GM23338 (cell line): ENCODE measurements at regions not wholly inside any gene's neighbourhood (a gene's known extent, or its start where the extent isn't known, plus 50 kb on each side); places are given as distances from the start of the nearest gene placed in this dataset.

ENCODE experiments used
- ATAC-seq: fragments of 200-7000 bp; cut with Tn5 transposase; 3 replicates; pipeline ENCODE4 v1.9.1; 2020
- DNase-seq: peaks from one replicate; pipeline ENCODE4 v3.0.0-alpha.2; 2015; ENCODE audit warnings: low spot score
- H2AFZ ChIP-seq: fragments of 200-600 bp; sonication (generic); 2 replicates; pipeline ENCODE4 v1.8.0; 2016; ENCODE audit warnings: antibody characterized with exemption, mild to moderate bottlenecking, moderate library complexity
- H3F3A ChIP-seq: fragments of 200-600 bp; sonication (generic); replicated peaks from 2 replicates; pipeline ENCODE4 v1.8.0; 2017; ENCODE audit warnings: antibody characterized with exemption, mixed run types, low read depth
- H3K27ac ChIP-seq: fragments of 200-600 bp; sonication (generic); 2 replicates; pipeline ENCODE4 v1.6.1; 2016; ENCODE audit warnings: low read depth
- H3K27me3 ChIP-seq: fragments of 200-600 bp; sonication (generic); 2 replicates; pipeline ENCODE4 v1.8.0; 2016; ENCODE audit warnings: mild to moderate bottlenecking, mixed run types, moderate library complexity; ENCODE audit not compliant: insufficient read depth
- H3K36me3 ChIP-seq: fragments of 200-600 bp; sonication (generic); 2 replicates; pipeline ENCODE4 v1.8.0; 2016; ENCODE audit warnings: mild to moderate bottlenecking; ENCODE audit not compliant: insufficient read depth
- H3K4me1 ChIP-seq: fragments of 200-600 bp; sonication (generic); 2 replicates; pipeline ENCODE4 v1.8.0; 2016; ENCODE audit warnings: mild to moderate bottlenecking, moderate library complexity; ENCODE audit not compliant: insufficient read depth
- H3K4me2 ChIP-seq: fragments of 200-600 bp; sonication (generic); 2 replicates; pipeline ENCODE4 v1.7.1; 2017; ENCODE audit warnings: mixed run types
- H3K4me3 ChIP-seq: fragments of 200-600 bp; sonication (generic); 2 replicates; pipeline ENCODE4 v1.6.1; 2016; ENCODE audit warnings: mixed run types
- H3K79me2 ChIP-seq: fragments of 200-600 bp; sonication (generic); replicated peaks from 2 replicates; pipeline ENCODE4 v1.8.0; 2017; ENCODE audit warnings: mild to moderate bottlenecking; ENCODE audit not compliant: insufficient read depth
- H3K9me2 ChIP-seq: fragments of 200-600 bp; sonication (generic); 2 replicates; pipeline ENCODE4 v1.8.0; 2017; ENCODE audit not compliant: insufficient read depth
- H4K20me1 ChIP-seq: fragments of 200-600 bp; sonication (generic); replicated peaks from 2 replicates; pipeline ENCODE4 v1.8.0; 2017; ENCODE audit warnings: mild to moderate bottlenecking; ENCODE audit not compliant: insufficient read depth
- H3K27ac Mint-ChIP-seq: 2 replicates; pipeline ENCODE4 v1.8.0; 2020; ENCODE audit warnings: inconsistent platforms, mild to moderate bottlenecking, moderate library complexity, mixed read lengths
- H3K27me3 Mint-ChIP-seq: 3 replicates; pipeline ENCODE4 v1.8.0; 2022; ENCODE audit warnings: low read depth, mild to moderate bottlenecking, moderate library complexity, mixed read lengths, inconsistent platforms; ENCODE audit not compliant: insufficient read depth, poor library complexity
- H3K36me3 Mint-ChIP-seq: 3 replicates; pipeline ENCODE4 v1.8.0; 2021; ENCODE audit warnings: low read depth, mild to moderate bottlenecking, inconsistent platforms, moderate library complexity, mixed read lengths
- H3K4me1 Mint-ChIP-seq: 3 replicates; pipeline ENCODE4 v1.8.0; 2020; ENCODE audit warnings: mild to moderate bottlenecking, inconsistent platforms, mixed read lengths
- H3K4me3 Mint-ChIP-seq: 3 replicates; pipeline ENCODE4 v1.8.0; 2021; ENCODE audit warnings: moderate library complexity, mild to moderate bottlenecking, inconsistent platforms, mixed read lengths
- H3K9me3 Mint-ChIP-seq: 3 replicates; pipeline ENCODE4 v1.8.0; 2020; ENCODE audit warnings: moderate library complexity, mild to moderate bottlenecking, inconsistent platforms, mixed read lengths
- CREB1 ChIP-seq: fragments of 250-450 bp; sonication (Bioruptor Pico); IDR thresholded peaks from 2 replicates; pipeline ENCODE4 v1.5.0; 2020; ENCODE audit warnings: low read depth, mild to moderate bottlenecking, moderate library complexity
- EZH2 ChIP-seq: fragments of 200-600 bp; sonication (generic); IDR thresholded peaks from one replicate; pipeline ENCODE4 v1.8.0; 2017; ENCODE audit warnings: antibody characterized with exemption, mild to moderate bottlenecking, low read depth; ENCODE audit not compliant: unreplicated experiment
- EZH2phosphoT487 ChIP-seq: fragments of 200-600 bp; sonication (generic); IDR thresholded peaks from one replicate; pipeline ENCODE4 v1.8.1; 2018; ENCODE audit warnings: antibody characterized with exemption; ENCODE audit not compliant: unreplicated experiment
- JUNB ChIP-seq: IDR thresholded peaks from one replicate; pipeline ENCODE4 v1.6.1; 2016; ENCODE audit warnings: antibody characterized with exemption; ENCODE audit not compliant: unreplicated experiment
- NANOG ChIP-seq: IDR thresholded peaks from 2 replicates; pipeline ENCODE4 v1.6.1; 2016; ENCODE audit warnings: antibody characterized with exemption, borderline replicate concordance
- POLR2AphosphoS5 ChIP-seq: IDR thresholded peaks from 2 replicates; pipeline ENCODE4 v1.6.1; 2016; ENCODE audit warnings: antibody characterized with exemption, low read depth
- STAT1 ChIP-seq: IDR thresholded peaks from one replicate; pipeline ENCODE4 v1.6.1; 2016; ENCODE audit warnings: antibody characterized with exemption; ENCODE audit not compliant: unreplicated experiment
- TF ChIP-seq, protein P1 (sequence below), 2 experiments: fragments of 200-600 bp in 1 of 2; sonication (generic) in 1 of 2; conservative IDR thresholded peaks; 2 replicates each; pipeline versions ENCODE4 v1.5.1 to v1.6.1; 2016 to 2017; ENCODE audit warnings: antibody characterized with exemption in 2 of 2, low read depth in 2 of 2, mild to moderate bottlenecking in 2 of 2, moderate library complexity in 1 of 2
- TF ChIP-seq, protein P2 (sequence below): IDR thresholded peaks from 2 replicates; pipeline ENCODE4 v1.6.1; 2016; ENCODE audit warnings: antibody characterized with exemption
- TF ChIP-seq, protein P3 (sequence below): fragments of 250-450 bp; sonication (Bioruptor Pico); IDR thresholded peaks from 2 replicates; pipeline ENCODE4 v1.5.0; 2020; ENCODE audit warnings: mild to moderate bottlenecking, moderate library complexity

DNA sequence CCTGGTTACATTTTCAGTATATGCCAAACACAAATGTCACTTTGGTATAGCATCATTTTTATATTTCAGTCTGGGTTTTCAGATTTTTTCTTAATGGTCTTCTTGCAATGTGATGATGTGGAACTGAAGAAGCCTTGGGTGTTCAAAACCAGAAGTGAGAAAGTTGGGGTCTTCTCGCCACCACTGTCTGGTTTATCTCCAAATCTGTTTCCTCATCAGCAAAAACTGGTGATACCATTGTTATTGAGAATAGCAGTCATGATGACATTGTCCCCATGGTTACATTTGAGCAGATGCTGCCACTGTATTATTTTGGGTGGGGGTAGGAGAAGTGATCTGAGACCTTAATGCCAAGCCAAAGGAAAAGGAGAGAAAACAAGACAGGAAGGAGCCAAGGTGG is 85.9 kb upstream of the MAP3K1 start (continued):
- TF ChIP-seq, protein P1, sequence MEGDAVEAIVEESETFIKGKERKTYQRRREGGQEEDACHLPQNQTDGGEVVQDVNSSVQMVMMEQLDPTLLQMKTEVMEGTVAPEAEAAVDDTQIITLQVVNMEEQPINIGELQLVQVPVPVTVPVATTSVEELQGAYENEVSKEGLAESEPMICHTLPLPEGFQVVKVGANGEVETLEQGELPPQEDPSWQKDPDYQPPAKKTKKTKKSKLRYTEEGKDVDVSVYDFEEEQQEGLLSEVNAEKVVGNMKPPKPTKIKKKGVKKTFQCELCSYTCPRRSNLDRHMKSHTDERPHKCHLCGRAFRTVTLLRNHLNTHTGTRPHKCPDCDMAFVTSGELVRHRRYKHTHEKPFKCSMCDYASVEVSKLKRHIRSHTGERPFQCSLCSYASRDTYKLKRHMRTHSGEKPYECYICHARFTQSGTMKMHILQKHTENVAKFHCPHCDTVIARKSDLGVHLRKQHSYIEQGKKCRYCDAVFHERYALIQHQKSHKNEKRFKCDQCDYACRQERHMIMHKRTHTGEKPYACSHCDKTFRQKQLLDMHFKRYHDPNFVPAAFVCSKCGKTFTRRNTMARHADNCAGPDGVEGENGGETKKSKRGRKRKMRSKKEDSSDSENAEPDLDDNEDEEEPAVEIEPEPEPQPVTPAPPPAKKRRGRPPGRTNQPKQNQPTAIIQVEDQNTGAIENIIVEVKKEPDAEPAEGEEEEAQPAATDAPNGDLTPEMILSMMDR (conservative IDR thresholded peaks at IDR 0.05; ENCODE audit: low read depth in 2 of 2): no peak

DNA sequence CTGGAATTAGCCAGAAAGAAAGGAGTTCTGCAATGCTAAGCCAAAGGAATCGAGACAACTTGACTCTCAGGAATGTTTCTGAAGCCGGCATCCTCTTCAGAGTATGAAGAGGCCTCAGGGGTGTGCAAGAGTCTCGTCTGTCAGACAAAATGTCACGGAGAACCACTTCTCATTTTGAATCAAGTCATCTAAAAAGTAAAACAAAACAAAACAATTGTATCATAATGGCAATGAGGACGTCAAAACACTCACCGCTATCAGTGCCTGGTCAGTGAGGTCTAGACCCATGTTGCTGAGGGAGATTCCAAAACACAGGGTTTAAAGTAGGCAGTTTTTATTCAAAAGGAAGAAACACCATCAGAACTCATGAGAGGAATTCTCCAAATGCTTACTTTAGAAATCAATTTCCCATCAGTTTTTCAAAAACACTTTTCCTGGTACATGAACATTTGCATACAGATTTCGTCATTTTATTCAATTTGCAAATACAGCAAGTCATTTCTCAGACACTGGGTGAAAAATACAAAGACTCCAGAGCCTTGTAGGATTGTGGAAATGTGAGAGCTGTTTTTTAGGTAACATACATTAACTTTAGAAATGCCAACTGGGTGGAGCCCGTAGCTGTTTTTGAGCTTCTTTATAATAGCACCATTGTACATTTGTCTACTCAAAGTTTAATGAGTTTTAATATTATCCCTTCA is 89.5 kb upstream of the MAP3K1 start:
- Histone ChIP-seq H3K79me2 (no peaks in the 10 kb centered on the region), H3K4me2 (no peak overlapping the region), H4K20me1 (no peaks in the 10 kb centered on the region), H3K27me3 (no peaks in the 10 kb centered on the region), H3K27ac (no peak overlapping the region), H3K36me3 (no peaks in the 10 kb centered on the region), H3K4me1 (no peaks in the 10 kb centered on the region), H3K9me2 (0 out of 2 replicates have a peak, but pooled peaks cover 4% of the 10 kb centered on the region), H3K4me3 (no peak overlapping the region), H3F3A (no peaks in the 10 kb centered on the region), H2AFZ (peak overlapping the region; percentile 10; the same call in 1 of the 2 replicates)
- H3K4me3 Mint-ChIP-seq: no peak overlapping the region
- no peak overlapping the region for H3K27ac Mint-ChIP-seq
- ATAC-seq: no peak
- H3K36me3 Mint-ChIP-seq: no peaks in the 10 kb centered on the region
- H3K9me3 Mint-ChIP-seq: no peaks in the 10 kb centered on the region
- H3K27me3 Mint-ChIP-seq: no peaks in the 10 kb centered on the region
- H3K4me1 Mint-ChIP-seq: no peaks in the 10 kb centered on the region
- no peak for DNase-seq
- TF ChIP-seq STAT1: no peak
- TF ChIP-seq, protein P2, sequence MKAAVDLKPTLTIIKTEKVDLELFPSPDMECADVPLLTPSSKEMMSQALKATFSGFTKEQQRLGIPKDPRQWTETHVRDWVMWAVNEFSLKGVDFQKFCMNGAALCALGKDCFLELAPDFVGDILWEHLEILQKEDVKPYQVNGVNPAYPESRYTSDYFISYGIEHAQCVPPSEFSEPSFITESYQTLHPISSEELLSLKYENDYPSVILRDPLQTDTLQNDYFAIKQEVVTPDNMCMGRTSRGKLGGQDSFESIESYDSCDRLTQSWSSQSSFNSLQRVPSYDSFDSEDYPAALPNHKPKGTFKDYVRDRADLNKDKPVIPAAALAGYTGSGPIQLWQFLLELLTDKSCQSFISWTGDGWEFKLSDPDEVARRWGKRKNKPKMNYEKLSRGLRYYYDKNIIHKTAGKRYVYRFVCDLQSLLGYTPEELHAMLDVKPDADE: no peak
- TF ChIP-seq, protein P3, sequence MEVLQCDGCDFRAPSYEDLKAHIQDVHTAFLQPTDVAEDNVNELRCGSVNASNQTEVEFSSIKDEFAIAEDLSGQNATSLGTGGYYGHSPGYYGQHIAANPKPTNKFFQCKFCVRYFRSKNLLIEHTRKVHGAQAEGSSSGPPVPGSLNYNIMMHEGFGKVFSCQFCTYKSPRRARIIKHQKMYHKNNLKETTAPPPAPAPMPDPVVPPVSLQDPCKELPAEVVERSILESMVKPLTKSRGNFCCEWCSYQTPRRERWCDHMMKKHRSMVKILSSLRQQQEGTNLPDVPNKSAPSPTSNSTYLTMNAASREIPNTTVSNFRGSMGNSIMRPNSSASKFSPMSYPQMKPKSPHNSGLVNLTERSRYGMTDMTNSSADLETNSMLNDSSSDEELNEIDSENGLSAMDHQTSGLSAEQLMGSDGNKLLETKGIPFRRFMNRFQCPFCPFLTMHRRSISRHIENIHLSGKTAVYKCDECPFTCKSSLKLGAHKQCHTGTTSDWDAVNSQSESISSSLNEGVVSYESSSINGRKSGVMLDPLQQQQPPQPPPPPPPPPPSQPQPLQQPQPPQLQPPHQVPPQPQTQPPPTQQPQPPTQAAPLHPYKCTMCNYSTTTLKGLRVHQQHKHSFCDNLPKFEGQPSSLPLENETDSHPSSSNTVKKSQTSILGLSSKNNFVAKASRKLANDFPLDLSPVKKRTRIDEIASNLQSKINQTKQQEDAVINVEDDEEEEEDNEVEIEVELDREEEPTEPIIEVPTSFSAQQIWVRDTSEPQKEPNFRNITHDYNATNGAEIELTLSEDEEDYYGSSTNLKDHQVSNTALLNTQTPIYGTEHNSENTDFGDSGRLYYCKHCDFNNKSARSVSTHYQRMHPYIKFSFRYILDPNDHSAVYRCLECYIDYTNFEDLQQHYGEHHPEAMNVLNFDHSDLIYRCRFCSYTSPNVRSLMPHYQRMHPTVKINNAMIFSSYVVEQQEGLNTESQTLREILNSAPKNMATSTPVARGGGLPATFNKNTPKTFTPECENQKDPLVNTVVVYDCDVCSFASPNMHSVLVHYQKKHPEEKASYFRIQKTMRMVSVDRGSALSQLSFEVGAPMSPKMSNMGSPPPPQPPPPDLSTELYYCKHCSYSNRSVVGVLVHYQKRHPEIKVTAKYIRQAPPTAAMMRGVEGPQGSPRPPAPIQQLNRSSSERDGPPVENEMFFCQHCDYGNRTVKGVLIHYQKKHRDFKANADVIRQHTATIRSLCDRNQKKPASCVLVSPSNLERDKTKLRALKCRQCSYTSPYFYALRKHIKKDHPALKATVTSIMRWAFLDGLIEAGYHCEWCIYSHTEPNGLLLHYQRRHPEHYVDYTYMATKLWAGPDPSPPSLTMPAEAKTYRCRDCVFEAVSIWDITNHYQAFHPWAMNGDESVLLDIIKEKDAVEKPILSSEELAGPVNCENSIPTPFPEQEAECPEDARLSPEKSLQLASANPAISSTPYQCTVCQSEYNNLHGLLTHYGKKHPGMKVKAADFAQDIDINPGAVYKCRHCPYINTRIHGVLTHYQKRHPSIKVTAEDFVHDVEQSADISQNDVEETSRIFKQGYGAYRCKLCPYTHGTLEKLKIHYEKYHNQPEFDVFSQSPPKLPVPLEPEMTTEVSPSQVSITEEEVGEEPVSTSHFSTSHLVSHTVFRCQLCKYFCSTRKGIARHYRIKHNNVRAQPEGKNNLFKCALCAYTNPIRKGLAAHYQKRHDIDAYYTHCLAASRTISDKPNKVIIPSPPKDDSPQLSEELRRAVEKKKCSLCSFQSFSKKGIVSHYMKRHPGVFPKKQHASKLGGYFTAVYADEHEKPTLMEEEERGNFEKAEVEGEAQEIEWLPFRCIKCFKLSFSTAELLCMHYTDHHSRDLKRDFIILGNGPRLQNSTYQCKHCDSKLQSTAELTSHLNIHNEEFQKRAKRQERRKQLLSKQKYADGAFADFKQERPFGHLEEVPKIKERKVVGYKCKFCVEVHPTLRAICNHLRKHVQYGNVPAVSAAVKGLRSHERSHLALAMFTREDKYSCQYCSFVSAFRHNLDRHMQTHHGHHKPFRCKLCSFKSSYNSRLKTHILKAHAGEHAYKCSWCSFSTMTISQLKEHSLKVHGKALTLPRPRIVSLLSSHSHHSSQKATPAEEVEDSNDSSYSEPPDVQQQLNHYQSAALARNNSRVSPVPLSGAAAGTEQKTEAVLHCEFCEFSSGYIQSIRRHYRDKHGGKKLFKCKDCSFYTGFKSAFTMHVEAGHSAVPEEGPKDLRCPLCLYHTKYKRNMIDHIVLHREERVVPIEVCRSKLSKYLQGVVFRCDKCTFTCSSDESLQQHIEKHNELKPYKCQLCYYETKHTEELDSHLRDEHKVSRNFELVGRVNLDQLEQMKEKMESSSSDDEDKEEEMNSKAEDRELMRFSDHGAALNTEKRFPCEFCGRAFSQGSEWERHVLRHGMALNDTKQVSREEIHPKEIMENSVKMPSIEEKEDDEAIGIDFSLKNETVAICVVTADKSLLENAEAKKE (CRISPR knock-in tag): no peak
- no peak for TF ChIP-seq POLR2AphosphoS5
- no peak for TF ChIP-seq JUNB
- no peak for TF ChIP-seq EZH2
- no peak for TF ChIP-seq CREB1 (CRISPR knock-in tag)
- TF ChIP-seq NANOG: no peak
- no peak for TF ChIP-seq EZH2phosphoT487
- TF ChIP-seq, protein P1 (conservative IDR thresholded peaks at IDR 0.05; ENCODE audit: low read depth in 2 of 2): no peak
